ENCODE measurements at regions not wholly inside any gene's neighbourhood (a gene's known extent, or its start where the extent isn't known, plus 50 kb on each side); places are given as distances from the start of the nearest gene placed in this dataset.
A peak's percentile ranks its signal among the peaks of the same experiment; 100 is the strongest.

- no peak for DNase-seq
These were observed 74.9 kb upstream of the F3 start for GRCh38 chr1:94616506-94616905.

GRCh38 chr1:94614996-94615395 lies 73.4 kb upstream of the F3 start:
- DNase-seq: peak; percentile 81 to 93 (median 91)

- peak; percentile 25 to 70 (median 50) for DNase-seq
These were observed 72.7 kb upstream of the F3 start for GRCh38 chr1:94614168-94614815.

- peak in 2 of 4 experiments; percentile 17 to 30 for DNase-seq
These were observed 71.1 kb upstream of the F3 start for GRCh38 chr1:94612525-94613204.

- no peak for DNase-seq
These were observed 70.3 kb upstream of the F3 start for GRCh38 chr1:94611681-94612475.

- DNase-seq: no peak
These were observed 68.1 kb upstream of the F3 start for GRCh38 chr1:94609619-94610018.

- DNase-seq: no peak
These were observed 67.4 kb upstream of the F3 start for GRCh38 chr1:94608852-94609530.

- DNase-seq: no peak
These were observed 66.7 kb upstream of the F3 start for GRCh38 chr1:94608142-94608851.

GRCh38 chr1:94607398-94607797 lies 65.8 kb upstream of the F3 start:
- no peak for DNase-seq

GRCh38 chr1:94606471-94606870 lies 64.9 kb upstream of the F3 start:
- DNase-seq: no peak

- DNase-seq: no peak
These were observed 62.1 kb upstream of the F3 start for GRCh38 chr1:94603663-94604062.

GRCh38 chr1:94602802-94603625 lies 61.5 kb upstream of the F3 start:
- DNase-seq: peak in 3 of 4 experiments; percentile 32 to 52 (median 46)

- DNase-seq: peak; percentile 40 to 67 (median 62)
These were observed 60.8 kb upstream of the F3 start for GRCh38 chr1:94602316-94602715.

- DNase-seq: no peak
These were observed 59.0 kb upstream of the F3 start for GRCh38 chr1:94600556-94600955.

GRCh38 chr1:94599095-94599813 lies 57.7 kb upstream of the F3 start:
- peak; percentile 34 to 71 (median 60) for DNase-seq

- DNase-seq: peak in 3 of 4 experiments; percentile 36 to 52 (median 43)
These were observed 56.1 kb upstream of the F3 start for GRCh38 chr1:94597701-94598100.

- no peak for DNase-seq
These were observed 54.7 kb upstream of the F3 start for GRCh38 chr1:94596260-94596659.

- no peak for DNase-seq
These were observed 54.1 kb upstream of the F3 start for GRCh38 chr1:94595658-94596057.

- no peak for DNase-seq
These were observed 52.1 kb upstream of the F3 start for GRCh38 chr1:94593611-94594010.

- no peak for DNase-seq
These were observed 51.0 kb upstream of the F3 start for GRCh38 chr1:94592571-94592920.
